ENCODE measurements at regions not wholly inside any gene's neighbourhood (a gene's known extent, or its start where the extent isn't known, plus 50 kb on each side); places are given as distances from the start of the nearest gene placed in this dataset.

DNA sequence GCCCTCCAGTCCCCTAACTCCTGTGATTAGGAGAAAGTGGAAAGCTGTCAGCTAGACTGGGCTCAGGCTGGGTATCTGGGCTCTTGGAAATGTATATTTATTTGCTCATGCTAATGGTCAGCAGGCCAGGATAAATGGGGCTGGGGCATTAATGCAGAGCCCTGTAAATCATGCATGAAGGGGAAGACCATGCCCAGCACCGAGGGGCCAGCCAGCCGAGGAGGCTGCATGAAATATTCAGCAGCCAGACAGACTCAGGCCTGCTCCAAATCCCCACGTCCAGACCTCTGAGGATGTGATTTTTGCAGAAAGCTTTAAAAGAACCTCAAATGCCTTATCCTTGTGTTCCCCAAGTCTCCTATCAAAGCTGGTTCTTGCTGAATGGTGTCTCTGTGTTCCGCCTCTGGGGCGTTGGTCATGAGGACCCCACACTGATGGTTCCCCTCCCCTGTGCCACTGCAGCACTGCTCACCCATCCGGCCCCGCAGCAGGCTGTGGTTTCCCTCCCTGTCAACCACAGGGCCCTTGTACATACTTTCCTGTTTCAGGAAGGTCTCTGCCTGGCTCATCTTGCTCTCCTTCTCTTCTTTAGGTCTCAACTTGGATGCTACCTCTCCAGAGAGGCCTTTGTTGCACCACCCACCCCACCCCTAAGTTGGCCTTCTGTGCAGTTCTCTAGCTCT lies 358.4 kb downstream of the CDH26 start:
- no peaks in the 10 kb centered on the region for H3K9me3 ChIP-seq (ENCODE audit: control insufficient read depth, insufficient read depth, low read length)
- TF ChIP-seq, protein P1, sequence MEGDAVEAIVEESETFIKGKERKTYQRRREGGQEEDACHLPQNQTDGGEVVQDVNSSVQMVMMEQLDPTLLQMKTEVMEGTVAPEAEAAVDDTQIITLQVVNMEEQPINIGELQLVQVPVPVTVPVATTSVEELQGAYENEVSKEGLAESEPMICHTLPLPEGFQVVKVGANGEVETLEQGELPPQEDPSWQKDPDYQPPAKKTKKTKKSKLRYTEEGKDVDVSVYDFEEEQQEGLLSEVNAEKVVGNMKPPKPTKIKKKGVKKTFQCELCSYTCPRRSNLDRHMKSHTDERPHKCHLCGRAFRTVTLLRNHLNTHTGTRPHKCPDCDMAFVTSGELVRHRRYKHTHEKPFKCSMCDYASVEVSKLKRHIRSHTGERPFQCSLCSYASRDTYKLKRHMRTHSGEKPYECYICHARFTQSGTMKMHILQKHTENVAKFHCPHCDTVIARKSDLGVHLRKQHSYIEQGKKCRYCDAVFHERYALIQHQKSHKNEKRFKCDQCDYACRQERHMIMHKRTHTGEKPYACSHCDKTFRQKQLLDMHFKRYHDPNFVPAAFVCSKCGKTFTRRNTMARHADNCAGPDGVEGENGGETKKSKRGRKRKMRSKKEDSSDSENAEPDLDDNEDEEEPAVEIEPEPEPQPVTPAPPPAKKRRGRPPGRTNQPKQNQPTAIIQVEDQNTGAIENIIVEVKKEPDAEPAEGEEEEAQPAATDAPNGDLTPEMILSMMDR (IDR thresholded peaks at IDR 0.05; ENCODE audit: low read depth, low read length): no peak
- no peak for DNase-seq (ENCODE audit: low read depth, low spot score)
- no peak overlapping the region for H3K27ac ChIP-seq (ENCODE audit: low read depth, low read length)
- H3K27me3 ChIP-seq (ENCODE audit: control insufficient read depth, insufficient read depth, low read length): no peaks in the 10 kb centered on the region
- no peak overlapping the region for H3K4me3 ChIP-seq (ENCODE audit: low read depth, low read length)
- ChIA-PET CTCF (no interaction called here), POLR2A (no interaction called here)

DNA sequence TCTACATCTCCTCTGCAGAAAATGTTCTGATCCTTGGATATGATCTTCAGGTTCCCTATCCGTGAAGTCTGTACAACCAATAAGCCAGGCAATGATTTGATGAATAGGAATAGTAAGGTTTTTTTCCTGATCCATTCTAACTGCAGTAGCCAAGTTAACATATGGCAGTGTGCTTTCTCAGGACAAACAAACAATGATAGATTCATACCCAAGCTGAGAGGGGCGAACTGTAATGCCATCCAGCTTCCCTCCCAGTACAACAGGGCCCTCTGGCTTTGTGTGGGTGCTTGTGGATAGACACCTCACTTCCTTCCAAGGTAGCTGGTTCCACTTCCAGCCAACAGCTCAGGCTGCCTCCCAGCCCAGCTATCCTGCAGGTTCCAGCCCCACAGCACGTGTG lies 359.2 kb downstream of the CDH26 start:
- CTCF ChIA-PET: no interaction called here
- H3K27me3 ChIP-seq (ENCODE audit: control insufficient read depth, insufficient read depth, low read length): no peaks in the 10 kb centered on the region
- TF ChIP-seq, protein P1 (IDR thresholded peaks at IDR 0.05; ENCODE audit: low read depth, low read length): no peak
- DNase-seq (ENCODE audit: low read depth, low spot score): no peak
- no peak overlapping the region for H3K4me3 ChIP-seq (ENCODE audit: low read depth, low read length)
- H3K27ac ChIP-seq (ENCODE audit: low read depth, low read length): no peak overlapping the region
- POLR2A ChIA-PET: no interaction called here
- H3K9me3 ChIP-seq (ENCODE audit: control insufficient read depth, insufficient read depth, low read length): no peaks in the 10 kb centered on the region

DNA sequence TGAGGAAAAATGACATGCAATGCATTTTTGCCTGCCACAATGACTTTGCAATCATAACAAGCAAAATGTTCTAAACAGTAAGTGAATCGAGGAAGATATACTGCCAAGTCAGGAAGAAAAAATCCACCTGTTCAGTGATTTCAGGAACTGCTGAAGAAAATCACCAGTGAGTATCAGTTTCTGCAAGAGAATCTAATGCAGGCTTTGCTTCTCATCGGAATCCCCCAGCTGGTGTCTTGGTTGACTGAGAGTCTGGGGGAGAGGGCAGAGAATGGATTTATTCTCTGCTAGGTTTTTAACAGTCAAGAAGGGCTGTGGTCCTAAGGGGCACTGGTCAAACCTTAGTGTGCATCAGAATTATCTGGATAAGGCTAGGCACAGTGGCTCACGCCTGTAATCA lies 363.4 kb downstream of the CDH26 start:
- H3K27me3 ChIP-seq (ENCODE audit: control insufficient read depth, insufficient read depth, low read length): no peaks in the 10 kb centered on the region
- H3K9me3 ChIP-seq (ENCODE audit: control insufficient read depth, insufficient read depth, low read length): no peaks in the 10 kb centered on the region
- H3K27ac ChIP-seq (ENCODE audit: low read depth, low read length): no peak overlapping the region
- ChIA-PET CTCF (no interaction called here), POLR2A (no interaction called here)
- no peak for DNase-seq (ENCODE audit: low read depth, low spot score)
- TF ChIP-seq, protein P1 (IDR thresholded peaks at IDR 0.05; ENCODE audit: low read depth, low read length): no peak
- H3K4me3 ChIP-seq (ENCODE audit: low read depth, low read length): no peak overlapping the region

DNA sequence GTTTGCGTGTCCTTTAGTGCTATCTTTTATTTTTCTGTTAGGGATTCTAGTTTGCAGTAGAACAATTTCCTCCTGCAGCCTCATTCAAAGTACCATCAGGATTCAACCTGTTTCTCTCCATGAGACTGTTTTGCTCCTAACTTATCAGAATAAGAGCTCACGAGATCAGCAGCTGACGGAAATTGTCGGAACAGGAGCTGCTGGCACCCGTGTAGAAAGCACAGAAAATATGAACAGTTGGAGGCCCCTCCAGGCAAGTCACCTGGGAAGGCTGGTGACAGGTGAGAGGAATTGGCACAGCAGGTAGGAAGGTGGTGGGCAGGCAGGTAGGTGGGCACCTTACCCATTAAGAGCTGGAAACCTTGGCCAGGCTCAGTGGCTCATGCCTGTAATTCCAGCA lies 368.6 kb downstream of the CDH26 start:
- Histone ChIP-seq H3K4me3 (ENCODE audit: low read depth, low read length) (no peak overlapping the region), H3K27ac (ENCODE audit: low read depth, low read length) (no peak overlapping the region), H3K27me3 (ENCODE audit: control insufficient read depth, insufficient read depth, low read length) (no peaks in the 10 kb centered on the region), H3K9me3 (ENCODE audit: control insufficient read depth, insufficient read depth, low read length) (no peaks in the 10 kb centered on the region)
- CTCF ChIA-PET: no interaction called here
- POLR2A ChIA-PET: no interaction called here
- TF ChIP-seq, protein P1 (IDR thresholded peaks at IDR 0.05; ENCODE audit: low read depth, low read length): no peak
- no peak for DNase-seq (ENCODE audit: low read depth, low spot score)

DNA sequence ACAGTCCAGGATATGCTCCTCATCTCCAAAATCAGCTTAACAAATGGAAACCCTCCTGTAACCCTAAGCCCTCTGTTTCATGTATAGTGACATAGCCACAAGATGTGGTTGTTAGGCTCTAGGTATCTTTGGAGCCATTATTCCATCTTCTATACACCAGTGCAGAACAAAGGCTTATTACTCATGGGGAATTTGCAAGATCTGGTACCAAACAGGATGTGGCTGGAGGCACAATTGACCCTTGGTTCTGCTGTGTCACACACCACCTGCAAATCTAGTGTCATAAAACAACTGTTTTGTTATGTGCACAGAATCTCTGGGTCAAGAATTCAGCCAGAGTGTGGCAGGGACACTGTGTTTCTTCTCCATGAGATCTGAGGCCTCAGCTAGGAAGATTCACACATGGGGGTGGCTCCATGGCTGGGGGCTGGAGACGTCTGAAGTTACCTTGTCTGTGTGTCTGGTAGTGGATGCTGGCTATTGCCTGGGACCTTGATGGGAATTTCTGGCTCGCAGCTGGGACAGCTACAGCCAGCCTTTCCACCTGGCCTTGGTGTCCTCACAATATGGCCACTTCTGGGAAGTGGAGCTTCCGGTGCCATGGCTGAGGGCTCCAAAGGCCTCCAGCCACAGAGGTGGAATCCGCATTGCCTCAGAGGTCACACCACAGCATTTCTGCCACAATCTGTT lies 369.9 kb downstream of the CDH26 start:
- CTCF ChIA-PET: no interaction called here
- no peaks in the 10 kb centered on the region for H3K9me3 ChIP-seq (ENCODE audit: control insufficient read depth, insufficient read depth, low read length)
- H3K4me3 ChIP-seq (ENCODE audit: low read depth, low read length): no peak overlapping the region
- H3K27me3 ChIP-seq (ENCODE audit: control insufficient read depth, insufficient read depth, low read length): no peaks in the 10 kb centered on the region
- DNase-seq (ENCODE audit: low read depth, low spot score): no peak
- POLR2A ChIA-PET: no interaction called here
- TF ChIP-seq, protein P1 (IDR thresholded peaks at IDR 0.05; ENCODE audit: low read depth, low read length): no peak
- H3K27ac ChIP-seq (ENCODE audit: low read depth, low read length): no peak overlapping the region

Data from AG04450 (cell line).